ENCODE measurements at regions not wholly inside any gene's neighbourhood (a gene's known extent, or its start where the extent isn't known, plus 50 kb on each side); places are given as distances from the start of the nearest gene placed in this dataset.

DNA sequence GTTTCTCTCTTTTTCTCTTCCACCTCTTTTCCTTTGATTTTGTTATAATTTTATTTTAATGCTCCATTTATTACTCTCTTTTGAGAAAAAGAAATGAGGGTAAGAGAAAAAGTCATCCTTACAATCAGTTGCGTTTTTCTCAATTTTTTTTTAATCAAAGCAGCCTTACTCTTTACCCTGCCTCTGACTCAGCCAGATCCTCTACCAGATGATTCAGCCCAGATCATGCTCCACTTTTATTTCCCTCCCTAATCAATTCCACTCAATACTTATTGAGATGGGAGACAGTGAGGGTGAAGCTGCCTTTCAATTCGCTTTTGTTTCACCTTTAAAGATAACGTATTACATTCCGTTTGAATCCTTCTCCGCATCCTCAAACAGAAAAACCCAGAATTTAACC is 337.9 kb downstream of the SATB2 start:
- TF ChIP-seq, protein P1, sequence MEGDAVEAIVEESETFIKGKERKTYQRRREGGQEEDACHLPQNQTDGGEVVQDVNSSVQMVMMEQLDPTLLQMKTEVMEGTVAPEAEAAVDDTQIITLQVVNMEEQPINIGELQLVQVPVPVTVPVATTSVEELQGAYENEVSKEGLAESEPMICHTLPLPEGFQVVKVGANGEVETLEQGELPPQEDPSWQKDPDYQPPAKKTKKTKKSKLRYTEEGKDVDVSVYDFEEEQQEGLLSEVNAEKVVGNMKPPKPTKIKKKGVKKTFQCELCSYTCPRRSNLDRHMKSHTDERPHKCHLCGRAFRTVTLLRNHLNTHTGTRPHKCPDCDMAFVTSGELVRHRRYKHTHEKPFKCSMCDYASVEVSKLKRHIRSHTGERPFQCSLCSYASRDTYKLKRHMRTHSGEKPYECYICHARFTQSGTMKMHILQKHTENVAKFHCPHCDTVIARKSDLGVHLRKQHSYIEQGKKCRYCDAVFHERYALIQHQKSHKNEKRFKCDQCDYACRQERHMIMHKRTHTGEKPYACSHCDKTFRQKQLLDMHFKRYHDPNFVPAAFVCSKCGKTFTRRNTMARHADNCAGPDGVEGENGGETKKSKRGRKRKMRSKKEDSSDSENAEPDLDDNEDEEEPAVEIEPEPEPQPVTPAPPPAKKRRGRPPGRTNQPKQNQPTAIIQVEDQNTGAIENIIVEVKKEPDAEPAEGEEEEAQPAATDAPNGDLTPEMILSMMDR (IDR thresholded peaks at IDR 0.05) = no peak
- TF ChIP-seq, protein P2, sequence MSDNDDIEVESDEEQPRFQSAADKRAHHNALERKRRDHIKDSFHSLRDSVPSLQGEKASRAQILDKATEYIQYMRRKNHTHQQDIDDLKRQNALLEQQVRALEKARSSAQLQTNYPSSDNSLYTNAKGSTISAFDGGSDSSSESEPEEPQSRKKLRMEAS (CRISPR knock-in tag; IDR thresholded peaks at IDR 0.05) = no peak
- TF ChIP-seq ESRRA (CRISPR knock-in tag; IDR thresholded peaks at IDR 0.05; ENCODE audit: borderline replicate concordance) = no peak
- TF ChIP-seq, protein P3, sequence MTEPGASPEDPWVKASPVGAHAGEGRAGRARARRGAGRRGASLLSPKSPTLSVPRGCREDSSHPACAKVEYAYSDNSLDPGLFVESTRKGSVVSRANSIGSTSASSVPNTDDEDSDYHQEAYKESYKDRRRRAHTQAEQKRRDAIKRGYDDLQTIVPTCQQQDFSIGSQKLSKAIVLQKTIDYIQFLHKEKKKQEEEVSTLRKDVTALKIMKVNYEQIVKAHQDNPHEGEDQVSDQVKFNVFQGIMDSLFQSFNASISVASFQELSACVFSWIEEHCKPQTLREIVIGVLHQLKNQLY (CRISPR knock-in tag; IDR thresholded peaks at IDR 0.05) = no peak
- TF ChIP-seq, protein P4, sequence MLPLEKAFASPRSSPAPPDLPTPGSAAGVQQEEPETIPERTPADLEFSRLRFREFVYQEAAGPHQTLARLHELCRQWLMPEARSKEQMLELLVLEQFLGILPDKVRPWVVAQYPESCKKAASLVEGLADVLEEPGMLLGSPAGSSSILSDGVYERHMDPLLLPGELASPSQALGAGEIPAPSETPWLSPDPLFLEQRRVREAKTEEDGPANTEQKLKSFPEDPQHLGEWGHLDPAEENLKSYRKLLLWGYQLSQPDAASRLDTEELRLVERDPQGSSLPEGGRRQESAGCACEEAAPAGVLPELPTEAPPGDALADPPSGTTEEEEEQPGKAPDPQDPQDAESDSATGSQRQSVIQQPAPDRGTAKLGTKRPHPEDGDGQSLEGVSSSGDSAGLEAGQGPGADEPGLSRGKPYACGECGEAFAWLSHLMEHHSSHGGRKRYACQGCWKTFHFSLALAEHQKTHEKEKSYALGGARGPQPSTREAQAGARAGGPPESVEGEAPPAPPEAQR (CRISPR knock-in tag; IDR thresholded peaks at IDR 0.05) = no peak
- no peak for TF ChIP-seq NFYB (CRISPR knock-in tag; conservative IDR thresholded peaks at IDR 0.05; ENCODE audit: low read depth)
- TF ChIP-seq ZNF416 (CRISPR knock-in tag; IDR thresholded peaks at IDR 0.05) = no peak
- no peak for TF ChIP-seq ETV6 (CRISPR knock-in tag; IDR thresholded peaks at IDR 0.05)
- TF ChIP-seq NR2C2 (CRISPR knock-in tag; IDR thresholded peaks at IDR 0.05) = no peak
- TF ChIP-seq, protein P5, sequence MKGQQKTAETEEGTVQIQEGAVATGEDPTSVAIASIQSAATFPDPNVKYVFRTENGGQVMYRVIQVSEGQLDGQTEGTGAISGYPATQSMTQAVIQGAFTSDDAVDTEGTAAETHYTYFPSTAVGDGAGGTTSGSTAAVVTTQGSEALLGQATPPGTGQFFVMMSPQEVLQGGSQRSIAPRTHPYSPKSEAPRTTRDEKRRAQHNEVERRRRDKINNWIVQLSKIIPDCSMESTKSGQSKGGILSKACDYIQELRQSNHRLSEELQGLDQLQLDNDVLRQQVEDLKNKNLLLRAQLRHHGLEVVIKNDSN (CRISPR knock-in tag; IDR thresholded peaks at IDR 0.05) = no peak
- TF ChIP-seq NFE2L1 (CRISPR knock-in tag; IDR thresholded peaks at IDR 0.05) = no peak

All from WTC11 (cell line).